NCI-H82 treated with DMSO at 0.1 percent for 48 hours (cell line): ENCODE measurements at regions not wholly inside any gene's neighbourhood (a gene's known extent, or its start where the extent isn't known, plus 50 kb on each side); places are given as distances from the start of the nearest gene placed in this dataset.
"Not testable (repeated sequence)": the region's sequence is repeated elsewhere in the genome, so short reads cannot be mapped to it uniquely, and the experiment has no call there.

Experiments
- DNase-seq: peaks from one replicate; lab custom pipeline; 2025; ENCODE audit not compliant: unreplicated experiment; lab: John Stamatoyannopoulos, UW

- no peak for DNase-seq
Observed at GRCh38 chr12:105622846-105623736, 292.6 kb downstream of the C12orf75 start.

- DNase-seq = no peak
Observed at GRCh38 chr12:105626653-105627052, 296.2 kb downstream of the C12orf75 start.

GRCh38 chr12:105637470-105637869 is 307.0 kb downstream of the C12orf75 start:
- DNase-seq = no peak

- no peak for DNase-seq
Observed at GRCh38 chr12:105640761-105641160, 310.3 kb downstream of the C12orf75 start.

GRCh38 chr12:105641749-105642148 is 311.3 kb downstream of the C12orf75 start:
- DNase-seq = no peak

- no peak for DNase-seq
Observed at GRCh38 chr12:105644770-105645169, 314.3 kb downstream of the C12orf75 start.

- DNase-seq = no peak
Observed at GRCh38 chr12:105654606-105655005, 324.1 kb downstream of the C12orf75 start.

GRCh38 chr12:105658389-105658788 is 327.9 kb downstream of the C12orf75 start:
- no peak for DNase-seq

GRCh38 chr12:105659355-105660075 is 329.0 kb downstream of the C12orf75 start:
- DNase-seq = no peak

- DNase-seq = not testable (repeated sequence)
Observed at GRCh38 chr12:105664765-105665164, 334.3 kb downstream of the C12orf75 start.

GRCh38 chr12:105665366-105665765 is 334.9 kb downstream of the C12orf75 start:
- no peak for DNase-seq

GRCh38 chr12:105667973-105668743 is 337.7 kb downstream of the C12orf75 start:
- DNase-seq = no peak

GRCh38 chr12:105670672-105671071 is 340.2 kb downstream of the C12orf75 start:
- DNase-seq = no peak

GRCh38 chr12:105671720-105672119 is 341.2 kb downstream of the C12orf75 start:
- DNase-seq = no peak

- DNase-seq = no peak
Observed at GRCh38 chr12:105672121-105672975, 341.9 kb downstream of the C12orf75 start.

GRCh38 chr12:105674871-105675699 is 344.6 kb downstream of the C12orf75 start:
- no peak for DNase-seq

- DNase-seq = peak; percentile 42
Observed at GRCh38 chr12:105676694-105677093, 346.2 kb downstream of the C12orf75 start.

GRCh38 chr12:105677672-105678071 is 347.2 kb downstream of the C12orf75 start:
- DNase-seq = peak; percentile 81

GRCh38 chr12:105679982-105680381 is 349.5 kb downstream of the C12orf75 start:
- no peak for DNase-seq

GRCh38 chr12:105681341-105681740 is 350.9 kb downstream of the C12orf75 start:
- DNase-seq = no peak
